ENCODE measurements at regions not wholly inside any gene's neighbourhood (a gene's known extent, or its start where the extent isn't known, plus 50 kb on each side); places are given as distances from the start of the nearest gene placed in this dataset.

GRCh38 chr4:10949039-10949733 lies 264.6 kb upstream of the CLNK start:
- Histone ChIP-seq H3K4me3 (no peak overlapping the region), H3K27ac (no peak overlapping the region), H3K36me3 (no peaks in the 10 kb centered on the region), H3K27me3 (no peaks in the 10 kb centered on the region), H3K9me3 (no peaks in the 10 kb centered on the region), H3K4me1 (no peaks in the 10 kb centered on the region)
- TF ChIP-seq POLR2A (IDR thresholded peaks at IDR 0.05), result no peak
- TF ChIP-seq, protein P1, sequence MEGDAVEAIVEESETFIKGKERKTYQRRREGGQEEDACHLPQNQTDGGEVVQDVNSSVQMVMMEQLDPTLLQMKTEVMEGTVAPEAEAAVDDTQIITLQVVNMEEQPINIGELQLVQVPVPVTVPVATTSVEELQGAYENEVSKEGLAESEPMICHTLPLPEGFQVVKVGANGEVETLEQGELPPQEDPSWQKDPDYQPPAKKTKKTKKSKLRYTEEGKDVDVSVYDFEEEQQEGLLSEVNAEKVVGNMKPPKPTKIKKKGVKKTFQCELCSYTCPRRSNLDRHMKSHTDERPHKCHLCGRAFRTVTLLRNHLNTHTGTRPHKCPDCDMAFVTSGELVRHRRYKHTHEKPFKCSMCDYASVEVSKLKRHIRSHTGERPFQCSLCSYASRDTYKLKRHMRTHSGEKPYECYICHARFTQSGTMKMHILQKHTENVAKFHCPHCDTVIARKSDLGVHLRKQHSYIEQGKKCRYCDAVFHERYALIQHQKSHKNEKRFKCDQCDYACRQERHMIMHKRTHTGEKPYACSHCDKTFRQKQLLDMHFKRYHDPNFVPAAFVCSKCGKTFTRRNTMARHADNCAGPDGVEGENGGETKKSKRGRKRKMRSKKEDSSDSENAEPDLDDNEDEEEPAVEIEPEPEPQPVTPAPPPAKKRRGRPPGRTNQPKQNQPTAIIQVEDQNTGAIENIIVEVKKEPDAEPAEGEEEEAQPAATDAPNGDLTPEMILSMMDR (IDR thresholded peaks at IDR 0.05 in 4 of 5, conservative IDR thresholded peaks at IDR 0.05 in 1 of 5), result no peak
- no peak for DNase-seq
- in situ Hi-C loops (cut with MboI; ENCODE audit: low sequenced_read_pairs in 4 of 4), result no loop called here
- intact Hi-C loops (cut with DNase I; ENCODE audit: low total_unique reads), result no loop called here
- no peak for ATAC-seq

GRCh38 chr4:10947898-10948297 lies 263.3 kb upstream of the CLNK start:
- Histone ChIP-seq H3K4me1 (no peaks in the 10 kb centered on the region), H3K27ac (no peak overlapping the region)

DNA sequence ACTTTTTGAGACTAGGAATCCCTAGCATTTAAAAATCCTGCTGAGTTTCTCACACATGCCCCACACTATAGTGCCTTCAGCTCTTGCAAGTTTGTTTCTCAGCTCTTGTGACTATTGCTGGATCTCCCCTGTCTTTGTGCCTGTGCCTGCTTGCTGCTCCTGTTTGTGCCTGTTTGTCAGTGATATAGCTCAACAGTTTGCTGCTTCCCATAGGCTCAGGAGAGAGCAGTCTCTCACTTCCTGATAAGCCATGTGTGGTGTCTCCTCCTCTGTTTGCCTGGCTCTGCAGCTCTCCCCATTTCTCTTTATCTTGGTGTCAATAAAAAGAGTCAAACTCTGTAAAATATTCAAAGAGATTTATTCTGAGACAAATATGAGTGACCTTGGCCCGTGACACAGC lies 259.8 kb upstream of the CLNK start:
- Histone ChIP-seq H3K36me3 (no peaks in the 10 kb centered on the region), H3K9me3 (no peaks in the 10 kb centered on the region), H3K4me1 (no peaks in the 10 kb centered on the region), H3K27ac (no peak overlapping the region), H3K4me3 (no peak overlapping the region), H3K27me3 (no peaks in the 10 kb centered on the region)
- in situ Hi-C loops (cut with MboI; ENCODE audit: low sequenced_read_pairs in 4 of 4), result no loop called here
- TF ChIP-seq, protein P1 (IDR thresholded peaks at IDR 0.05 in 4 of 5, conservative IDR thresholded peaks at IDR 0.05 in 1 of 5), result no peak
- TF ChIP-seq POLR2A (IDR thresholded peaks at IDR 0.05), result no peak
- DNase-seq (no peak), ATAC-seq (no peak)
- intact Hi-C loops (cut with DNase I; ENCODE audit: low total_unique reads), result no loop called here

More at GRCh38 chr4:10947898-10948297, 263.3 kb upstream of the CLNK start:
- no peaks in the 10 kb centered on the region for H3K27me3 ChIP-seq
- intact Hi-C loops (cut with DNase I; ENCODE audit: low total_unique reads), result no loop called here
- no peak overlapping the region for H3K4me3 ChIP-seq
- ATAC-seq (no peak), DNase-seq (no peak)
- H3K36me3 ChIP-seq, result no peaks in the 10 kb centered on the region
- H3K9me3 ChIP-seq, result no peaks in the 10 kb centered on the region
- in situ Hi-C loops (cut with MboI; ENCODE audit: low sequenced_read_pairs in 4 of 4), result no loop called here
- TF ChIP-seq POLR2A (IDR thresholded peaks at IDR 0.05), result no peak
- TF ChIP-seq, protein P1 (IDR thresholded peaks at IDR 0.05 in 4 of 5, conservative IDR thresholded peaks at IDR 0.05 in 1 of 5), result no peak

GRCh38 chr4:10942156-10942555 lies 257.6 kb upstream of the CLNK start:
- Histone ChIP-seq H3K4me1 (no peaks in the 10 kb centered on the region), H3K27me3 (no peaks in the 10 kb centered on the region), H3K4me3 (no peak overlapping the region), H3K27ac (no peak overlapping the region), H3K9me3 (no peaks in the 10 kb centered on the region), H3K36me3 (no peaks in the 10 kb centered on the region)
- no peak for TF ChIP-seq POLR2A (IDR thresholded peaks at IDR 0.05)
- TF ChIP-seq, protein P1 (IDR thresholded peaks at IDR 0.05 in 4 of 5, conservative IDR thresholded peaks at IDR 0.05 in 1 of 5), result no peak
- DNase-seq (no peak), ATAC-seq (no peak)
- in situ Hi-C loops (cut with MboI; ENCODE audit: low sequenced_read_pairs in 4 of 4), result no loop called here
- intact Hi-C loops (cut with DNase I; ENCODE audit: low total_unique reads), result no loop called here

DNA sequence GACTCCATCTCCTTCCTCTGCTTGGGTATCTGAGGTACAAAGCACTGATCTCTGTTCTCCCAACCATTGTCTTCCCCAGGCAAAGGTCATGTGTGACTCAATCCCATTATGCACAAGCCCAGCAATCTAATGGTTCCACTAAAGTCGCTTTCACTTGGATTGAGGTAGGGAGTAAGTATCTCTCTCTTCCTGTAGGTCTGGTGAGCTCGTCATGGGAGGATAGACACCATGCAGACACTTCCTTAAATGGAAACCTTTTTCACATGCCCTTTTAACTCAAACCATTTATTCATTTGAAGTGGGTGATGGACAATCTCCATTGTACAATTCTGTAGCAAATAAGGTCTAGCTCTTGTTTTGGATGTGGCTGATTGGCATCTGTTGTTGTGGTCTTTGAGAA lies 245.2 kb upstream of the CLNK start:
- Histone ChIP-seq H3K4me1 (no peaks in the 10 kb centered on the region), H3K4me3 (no peak overlapping the region), H3K27ac (no peak overlapping the region), H3K9me3 (no peaks in the 10 kb centered on the region), H3K36me3 (no peaks in the 10 kb centered on the region), H3K27me3 (no peaks in the 10 kb centered on the region)
- DNase-seq (no peak), ATAC-seq (no peak)
- TF ChIP-seq, protein P1 (IDR thresholded peaks at IDR 0.05 in 4 of 5, conservative IDR thresholded peaks at IDR 0.05 in 1 of 5), result no peak
- no peak for TF ChIP-seq POLR2A (IDR thresholded peaks at IDR 0.05)
- in situ Hi-C loops (cut with MboI; ENCODE audit: low sequenced_read_pairs in 4 of 4) (no loop called here), intact Hi-C loops (cut with DNase I; ENCODE audit: low total_unique reads) (no loop called here)

Measured in gastrocnemius medialis (tissue), 4 donors.